ENCODE measurements at regions not wholly inside any gene's neighbourhood (a gene's known extent, or its start where the extent isn't known, plus 50 kb on each side); places are given as distances from the start of the nearest gene placed in this dataset.
"Not testable (repeated sequence)": the region's sequence is repeated elsewhere in the genome, so short reads cannot be mapped to it uniquely, and the experiment has no call there.

GRCh38 chr6:10343320-10343719 is 71.6 kb downstream of the TFAP2A start:
- TF ChIP-seq CTCF (IDR thresholded peaks at IDR 0.05), result no peak
- intact Hi-C loops (cut with DNase I, micrococcal nuclease), result no loop called here
- ATAC-seq (no peak), DNase-seq (no peak)
- Histone ChIP-seq H3K4me3 (no peak overlapping the region), H3K9me3 (no peaks in the 10 kb centered on the region), H3K4me1 (ENCODE audit: low read depth) (no peaks in the 10 kb centered on the region), H3K36me3 (ENCODE audit: low read depth) (no peaks in the 10 kb centered on the region)

GRCh38 chr6:10341605-10342004 is 73.3 kb downstream of the TFAP2A start:
- Histone ChIP-seq H3K36me3 (ENCODE audit: low read depth) (no peaks in the 10 kb centered on the region), H3K4me1 (ENCODE audit: low read depth) (no peaks in the 10 kb centered on the region), H3K9me3 (no peaks in the 10 kb centered on the region), H3K4me3 (no peak overlapping the region)
- ATAC-seq (no peak), DNase-seq (no peak)
- intact Hi-C loops (cut with DNase I, micrococcal nuclease), result no loop called here
- no peak for TF ChIP-seq CTCF (IDR thresholded peaks at IDR 0.05)

- Histone ChIP-seq H3K36me3 (ENCODE audit: low read depth) (no peaks in the 10 kb centered on the region), H3K4me1 (ENCODE audit: low read depth) (no peaks in the 10 kb centered on the region), H3K9me3 (no peaks in the 10 kb centered on the region), H3K4me3 (no peak overlapping the region)
- intact Hi-C loops (cut with DNase I, micrococcal nuclease), result no loop called here
- TF ChIP-seq CTCF (IDR thresholded peaks at IDR 0.05), result no peak
- ATAC-seq (no peak), DNase-seq (no peak)
Observed at GRCh38 chr6:10338151-10338550, 76.7 kb downstream of the TFAP2A start.

GRCh38 chr6:10337376-10337775 is 77.5 kb downstream of the TFAP2A start:
- H3K4me1 ChIP-seq (ENCODE audit: low read depth); H3K4me3 ChIP-seq; intact Hi-C loops (cut with DNase I, micrococcal nuclease); ATAC-seq; DNase-seq; H3K9me3 ChIP-seq; H3K36me3 ChIP-seq (ENCODE audit: low read depth): not testable (repeated sequence)

GRCh38 chr6:10332111-10332510 is 82.8 kb downstream of the TFAP2A start:
- Histone ChIP-seq H3K4me1 (ENCODE audit: low read depth) (no peaks in the 10 kb centered on the region), H3K4me3 (no peak overlapping the region), H3K36me3 (ENCODE audit: low read depth) (no peaks in the 10 kb centered on the region), H3K9me3 (no peaks in the 10 kb centered on the region)
- no peak for TF ChIP-seq CTCF (IDR thresholded peaks at IDR 0.05)
- ATAC-seq, result no peak
- no peak for DNase-seq
- intact Hi-C loops (cut with DNase I, micrococcal nuclease), result no loop called here

- Histone ChIP-seq H3K4me3 (no peak overlapping the region), H3K4me1 (ENCODE audit: low read depth) (no peaks in the 10 kb centered on the region), H3K9me3 (no peaks in the 10 kb centered on the region), H3K36me3 (ENCODE audit: low read depth) (no peaks in the 10 kb centered on the region)
- ATAC-seq, result no peak
- intact Hi-C loops (cut with DNase I, micrococcal nuclease), result no loop called here
- TF ChIP-seq CTCF (IDR thresholded peaks at IDR 0.05), result no peak
- DNase-seq, result no peak
Observed at GRCh38 chr6:10331334-10331968, 83.4 kb downstream of the TFAP2A start.
